GM18519 (cell line): ENCODE measurements at regions not wholly inside any gene's neighbourhood (a gene's known extent, or its start where the extent isn't known, plus 50 kb on each side); places are given as distances from the start of the nearest gene placed in this dataset.

ENCODE experiments used
- ATAC-seq: cut with Tn5 transposase; IDR thresholded peaks from one replicate; pipeline ENCODE4 v1.9.1; 2021; ENCODE audit warnings: mild to moderate bottlenecking, moderate library complexity; ENCODE audit not compliant: unreplicated experiment, low FRiP score

- no peak for ATAC-seq
Measured at GRCh38 chr5:125715216-125715615, 708.0 kb upstream of the GRAMD2B start.

- no peak for ATAC-seq
Measured at GRCh38 chr5:125717209-125717608, 706.0 kb upstream of the GRAMD2B start.

- ATAC-seq: no peak
Measured at GRCh38 chr5:125719681-125720347, 703.4 kb upstream of the GRAMD2B start.

- no peak for ATAC-seq
Measured at GRCh38 chr5:125720348-125720685, 702.9 kb upstream of the GRAMD2B start.

GRCh38 chr5:125720721-125721120, 702.5 kb upstream of the GRAMD2B start:
- no peak for ATAC-seq

GRCh38 chr5:125722550-125722949, 700.7 kb upstream of the GRAMD2B start:
- no peak for ATAC-seq

- ATAC-seq: no peak
Measured at GRCh38 chr5:125725691-125726090, 697.5 kb upstream of the GRAMD2B start.

GRCh38 chr5:125743939-125744338, 679.3 kb upstream of the GRAMD2B start:
- no peak for ATAC-seq

- ATAC-seq: no peak
Measured at GRCh38 chr5:125746917-125747316, 676.3 kb upstream of the GRAMD2B start.

GRCh38 chr5:125750147-125750860, 672.9 kb upstream of the GRAMD2B start:
- ATAC-seq: no peak

GRCh38 chr5:125750861-125751186, 672.4 kb upstream of the GRAMD2B start:
- ATAC-seq: no peak

GRCh38 chr5:125756456-125756855, 666.8 kb upstream of the GRAMD2B start:
- ATAC-seq: no peak

- ATAC-seq: no peak
Measured at GRCh38 chr5:125766706-125767105, 656.5 kb upstream of the GRAMD2B start.

- ATAC-seq: no peak
Measured at GRCh38 chr5:125775896-125776295, 647.3 kb upstream of the GRAMD2B start.

- no peak for ATAC-seq
Measured at GRCh38 chr5:125776656-125777139, 646.5 kb upstream of the GRAMD2B start.

- no peak for ATAC-seq
Measured at GRCh38 chr5:125778791-125779190, 644.4 kb upstream of the GRAMD2B start.

GRCh38 chr5:125785407-125785806, 637.8 kb upstream of the GRAMD2B start:
- no peak for ATAC-seq

GRCh38 chr5:125786021-125786420, 637.2 kb upstream of the GRAMD2B start:
- ATAC-seq: no peak

- ATAC-seq: no peak
Measured at GRCh38 chr5:125793470-125793869, 629.7 kb upstream of the GRAMD2B start.

GRCh38 chr5:125794922-125795321, 628.3 kb upstream of the GRAMD2B start:
- ATAC-seq: no peak

- no peak for ATAC-seq
Measured at GRCh38 chr5:125798307-125798706, 624.9 kb upstream of the GRAMD2B start.

- no peak for ATAC-seq
Measured at GRCh38 chr5:125812651-125813050, 610.6 kb upstream of the GRAMD2B start.
